Amniotic stem cell (primary cell): ENCODE measurements at regions not wholly inside any gene's neighbourhood (a gene's known extent, or its start where the extent isn't known, plus 50 kb on each side); places are given as distances from the start of the nearest gene placed in this dataset.
"Not testable (repeated sequence)": the region's sequence is repeated elsewhere in the genome, so short reads cannot be mapped to it uniquely, and the experiment has no call there.

Source experiments
- DNase-seq: peaks from one replicate; lab custom pipeline; 2025; lab: John Stamatoyannopoulos, UW

- DNase-seq, result no peak
Observed at GRCh38 chr5:153372425-153373129, 117.9 kb upstream of the GRIA1 start.

- no peak for DNase-seq
Observed at GRCh38 chr5:153373130-153373498, 117.4 kb upstream of the GRIA1 start.

DNA sequence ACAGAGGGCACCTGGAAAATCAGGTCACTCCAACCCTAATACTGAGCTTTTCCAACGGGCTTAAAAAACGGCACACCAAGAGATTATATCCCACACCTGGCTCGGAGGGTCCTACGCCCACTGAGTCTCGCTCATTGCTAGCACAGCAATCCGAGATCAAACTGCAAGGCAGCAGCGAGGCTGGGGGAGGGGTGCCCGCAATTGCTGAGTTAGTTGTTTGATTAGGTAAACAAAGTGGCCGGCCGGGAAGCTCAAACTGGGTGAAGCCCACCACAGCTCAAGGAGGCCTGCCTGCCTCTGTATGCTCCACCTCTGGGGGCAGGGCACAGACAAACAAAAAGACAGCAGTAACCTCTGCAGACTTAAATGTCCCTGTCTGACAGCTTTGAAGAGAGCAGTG is 108.8 kb upstream of the GRIA1 start:
- not testable (repeated sequence) for DNase-seq

GRCh38 chr5:153390569-153390968 is 99.9 kb upstream of the GRIA1 start:
- no peak for DNase-seq

- no peak for DNase-seq
Observed at GRCh38 chr5:153399595-153399994, 90.9 kb upstream of the GRIA1 start.

- no peak for DNase-seq
Observed at GRCh38 chr5:153400931-153401330, 89.5 kb upstream of the GRIA1 start.

GRCh38 chr5:153402550-153402949 is 87.9 kb upstream of the GRIA1 start:
- no peak for DNase-seq

DNA sequence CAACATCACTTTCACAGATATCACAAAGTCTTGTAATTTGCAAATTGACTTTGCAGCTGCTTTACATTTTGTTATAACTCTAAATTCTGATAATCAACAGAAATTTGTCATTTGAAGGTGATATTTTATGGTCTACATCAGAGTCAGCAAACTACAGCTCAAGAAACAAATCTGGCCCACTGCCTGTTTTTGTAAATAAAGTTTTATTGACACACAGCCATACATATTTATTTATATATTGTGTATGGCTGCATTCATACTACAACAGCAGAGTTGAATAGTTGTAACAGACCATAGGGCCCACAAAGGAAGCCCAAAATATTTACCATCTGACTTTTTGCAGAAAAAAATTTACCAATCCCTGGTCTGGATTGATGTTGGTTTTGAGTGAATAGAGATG is 87.0 kb upstream of the GRIA1 start:
- no peak for DNase-seq

DNA sequence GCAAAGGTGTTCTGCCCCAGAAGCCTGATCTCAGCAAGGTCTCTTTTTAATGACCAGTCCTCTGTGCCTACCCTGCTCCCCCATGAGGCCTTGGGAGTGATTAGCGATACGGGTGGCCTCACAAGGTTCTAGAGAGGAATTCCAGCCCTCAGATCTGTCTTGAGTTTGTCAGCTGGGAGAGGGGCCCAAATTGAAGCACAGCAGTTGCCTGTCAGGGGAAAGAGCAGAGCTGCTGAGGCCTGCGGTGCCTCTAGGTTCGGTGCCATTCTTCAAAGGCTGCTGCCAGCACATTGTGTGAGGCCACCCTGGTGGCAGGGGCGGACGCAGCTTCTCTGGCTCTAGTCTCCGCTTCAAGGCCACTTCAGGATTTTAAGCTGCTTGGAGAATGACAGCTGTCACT is 85.7 kb upstream of the GRIA1 start:
- DNase-seq, result no peak

DNA sequence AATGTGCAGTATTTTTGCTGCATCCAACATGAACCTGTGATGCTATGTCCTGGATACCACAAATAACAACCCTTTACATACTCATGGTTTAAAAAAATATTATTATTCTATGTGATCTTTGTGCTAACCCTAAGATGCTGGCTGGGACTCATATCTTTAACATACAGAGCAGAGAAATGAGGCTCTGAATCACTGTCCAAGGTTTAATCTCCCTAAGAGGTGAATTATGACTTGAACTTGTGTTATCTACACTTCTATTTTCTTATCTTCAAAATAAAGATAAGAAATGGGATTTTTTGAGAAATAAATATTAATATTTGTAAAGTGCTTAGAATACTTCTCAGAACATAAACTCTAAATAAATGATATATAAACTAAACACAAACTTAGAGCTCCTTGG is 68.8 kb upstream of the GRIA1 start:
- no peak for DNase-seq

GRCh38 chr5:153425914-153426313 is 64.6 kb upstream of the GRIA1 start:
- DNase-seq, result no peak

DNA sequence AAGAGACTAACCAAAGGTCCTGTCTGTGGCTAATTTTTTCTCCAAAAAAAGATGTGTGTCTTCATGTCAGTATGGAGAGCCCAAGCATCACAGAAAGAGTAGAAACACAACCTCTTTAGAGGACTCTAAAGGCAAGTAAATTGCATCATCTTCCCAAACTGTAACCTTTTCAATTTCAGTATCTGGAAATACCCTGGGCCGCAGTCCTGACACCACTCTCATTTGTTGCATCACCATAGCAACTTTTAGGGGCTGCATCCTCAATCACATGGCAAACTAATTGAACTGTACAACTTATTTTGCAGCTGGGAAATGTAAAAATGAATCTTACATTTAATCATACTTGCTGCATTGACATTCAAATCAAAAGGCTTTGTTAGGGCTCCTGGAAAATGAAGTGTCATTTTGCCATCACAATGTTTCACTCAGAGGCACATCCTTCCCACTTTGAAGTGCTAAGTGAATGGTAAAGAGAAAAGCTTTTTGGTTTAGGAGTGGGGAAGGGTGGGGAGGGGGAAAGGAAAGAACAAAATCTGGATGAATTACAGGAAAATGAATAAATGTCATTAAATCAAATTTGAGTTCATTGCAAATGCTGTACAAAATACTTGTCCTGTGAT is 60.6 kb upstream of the GRIA1 start:
- DNase-seq, result no peak

DNA sequence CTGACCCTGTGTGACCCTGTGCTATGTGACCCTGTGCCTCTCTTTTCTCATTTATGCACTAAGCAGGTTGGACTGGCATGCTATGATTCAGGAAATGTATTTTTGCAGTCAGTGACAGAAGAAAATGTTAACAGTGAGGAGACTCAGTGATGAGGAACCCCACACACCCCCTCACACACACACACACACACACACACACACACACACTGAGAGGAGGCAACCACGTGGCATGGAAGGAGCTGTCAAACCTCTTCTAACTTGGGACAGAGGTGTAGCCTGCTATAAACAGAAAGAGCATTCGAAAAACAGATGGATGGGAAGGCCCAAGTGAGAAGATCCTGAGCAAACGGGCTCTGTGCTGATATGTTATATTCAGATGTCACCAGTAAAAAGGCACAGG is 57.9 kb upstream of the GRIA1 start:
- DNase-seq, result no peak

- DNase-seq, result no peak
Observed at GRCh38 chr5:153437251-153437650, 53.2 kb upstream of the GRIA1 start.

GRCh38 chr5:153439130-153439529 is 51.3 kb upstream of the GRIA1 start:
- DNase-seq, result no peak
